Activated CD4-positive, alpha-beta T cell treated with anti-CD3 and anti-CD28 coated beads, Interleukin-10, Interleukin-2, amounts not matched to agents 100 ng/mL and 50 ng/mL, durations not matched to agents 16 hours and 8 hours (primary cell): ENCODE measurements at regions not wholly inside any gene's neighbourhood (a gene's known extent, or its start where the extent isn't known, plus 50 kb on each side); places are given as distances from the start of the nearest gene placed in this dataset.
A peak's percentile ranks its signal among the peaks of the same experiment; 100 is the strongest.

Experiments
- DNase-seq: peaks from one replicate; pipeline ENCODE4 v3.0.0-alpha.2; 2020

- peak; percentile 54 for DNase-seq
Observed at GRCh38 chr19:29263305-29264135, 50.6 kb upstream of the UQCRFS1 start.

GRCh38 chr19:29264897-29265296 lies 51.9 kb upstream of the UQCRFS1 start:
- DNase-seq: no peak

- no peak for DNase-seq
Observed at GRCh38 chr19:29265436-29265835, 52.5 kb upstream of the UQCRFS1 start.

- no peak for DNase-seq
Observed at GRCh38 chr19:29266001-29266400, 53.0 kb upstream of the UQCRFS1 start.

GRCh38 chr19:29266603-29267002 lies 53.7 kb upstream of the UQCRFS1 start:
- DNase-seq: no peak

- no peak for DNase-seq
Observed at GRCh38 chr19:29267701-29268100, 54.8 kb upstream of the UQCRFS1 start.

GRCh38 chr19:29268103-29268502 lies 55.2 kb upstream of the UQCRFS1 start:
- DNase-seq: no peak

- DNase-seq: no peak
Observed at GRCh38 chr19:29268721-29269393, 55.9 kb upstream of the UQCRFS1 start.

GRCh38 chr19:29269641-29270040 lies 56.7 kb upstream of the UQCRFS1 start:
- DNase-seq: no peak

- no peak for DNase-seq
Observed at GRCh38 chr19:29271341-29271740, 58.4 kb upstream of the UQCRFS1 start.

GRCh38 chr19:29271911-29272310 lies 59.0 kb upstream of the UQCRFS1 start:
- no peak for DNase-seq

- DNase-seq: no peak
Observed at GRCh38 chr19:29273000-29273640, 60.2 kb upstream of the UQCRFS1 start.

GRCh38 chr19:29275266-29275665 lies 62.3 kb upstream of the UQCRFS1 start:
- no peak for DNase-seq

- peak; percentile 70 for DNase-seq
Observed at GRCh38 chr19:29277102-29277501, 64.2 kb upstream of the UQCRFS1 start.

GRCh38 chr19:29278716-29279115 lies 65.8 kb upstream of the UQCRFS1 start:
- DNase-seq: no peak

GRCh38 chr19:29283366-29283765 lies 70.4 kb upstream of the UQCRFS1 start:
- no peak for DNase-seq

GRCh38 chr19:29285187-29285687 lies 72.3 kb upstream of the UQCRFS1 start:
- no peak for DNase-seq

GRCh38 chr19:29285878-29286277 lies 72.9 kb upstream of the UQCRFS1 start:
- peak; percentile 13 for DNase-seq

GRCh38 chr19:29287061-29287460 lies 74.1 kb upstream of the UQCRFS1 start:
- DNase-seq: no peak

- no peak for DNase-seq
Observed at GRCh38 chr19:29288256-29288655, 75.3 kb upstream of the UQCRFS1 start.

GRCh38 chr19:29289020-29289419 lies 76.1 kb upstream of the UQCRFS1 start:
- DNase-seq: no peak

- no peak for DNase-seq
Observed at GRCh38 chr19:29290853-29291252, 77.9 kb upstream of the UQCRFS1 start.

GRCh38 chr19:29292153-29292552 lies 79.2 kb upstream of the UQCRFS1 start:
- no peak for DNase-seq

- DNase-seq: no peak
Observed at GRCh38 chr19:29292562-29292961, 79.6 kb upstream of the UQCRFS1 start.
